ENCODE measurements at regions not wholly inside any gene's neighbourhood (a gene's known extent, or its start where the extent isn't known, plus 50 kb on each side); places are given as distances from the start of the nearest gene placed in this dataset.

DNA sequence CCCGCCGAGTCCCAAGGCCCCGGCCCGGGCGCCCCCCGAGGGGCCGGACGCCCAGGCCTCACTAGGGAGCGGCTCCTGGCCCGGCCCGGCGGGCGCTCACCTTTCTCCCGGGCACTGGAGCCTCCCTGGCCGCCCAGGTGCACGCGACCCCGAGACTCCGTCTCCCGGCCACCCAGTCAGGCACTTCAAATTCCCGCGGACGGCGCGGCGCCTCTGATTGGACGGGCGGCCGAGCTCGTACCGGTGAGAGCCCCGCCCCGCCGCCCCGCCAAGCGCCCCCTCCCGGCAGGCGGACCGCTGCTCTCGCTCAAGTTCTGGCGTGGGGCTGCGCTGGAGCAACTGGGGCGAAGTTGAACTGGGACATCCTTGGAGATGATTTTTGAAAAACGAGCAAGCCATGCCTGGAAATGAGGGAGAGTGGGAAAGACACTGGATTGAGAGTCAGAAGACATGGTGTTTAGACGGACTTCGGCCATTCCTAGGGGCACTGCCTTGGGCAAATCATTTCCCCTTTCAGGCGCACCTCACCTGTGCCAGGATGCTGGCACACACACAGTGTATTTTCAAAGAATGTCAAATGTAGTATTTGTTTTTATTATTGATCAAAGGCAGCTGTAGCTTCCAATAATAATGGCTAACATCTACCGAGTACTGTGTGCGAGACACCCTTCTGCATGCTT, 485.3 kb downstream of the UQCRFS1 start:
- TF ChIP-seq ZNF274 (IDR thresholded peaks at IDR 0.05; ENCODE audit: low read depth, low read length) (no peak), YY1 (IDR thresholded peaks at IDR 0.05; ENCODE audit: insufficient read depth, insufficient read length) (no peak), SUZ12 (IDR thresholded peaks at IDR 0.05; ENCODE audit: extremely low read depth, insufficient read depth, insufficient read length) (no peak)

Data from NT2/D1 (cell line).